ENCODE measurements at regions not wholly inside any gene's neighbourhood (a gene's known extent, or its start where the extent isn't known, plus 50 kb on each side); places are given as distances from the start of the nearest gene placed in this dataset.
A peak's percentile ranks its signal among the peaks of the same experiment; 100 is the strongest.

GRCh38 chr11:112831969-112832766 is 129.1 kb upstream of the NCAM1 start:
- no peak for DNase-seq

- peak; percentile 88 to 94 for DNase-seq
These were observed 126.9 kb upstream of the NCAM1 start for GRCh38 chr11:112834277-112834755.

GRCh38 chr11:112835591-112836255 is 125.5 kb upstream of the NCAM1 start:
- no peak for DNase-seq

GRCh38 chr11:112836256-112836602 is 125.0 kb upstream of the NCAM1 start:
- no peak for DNase-seq

- peak in 1 of 2 experiments; percentile 28 for DNase-seq
These were observed 123.9 kb upstream of the NCAM1 start for GRCh38 chr11:112837162-112837826.

- DNase-seq = no peak
These were observed 122.2 kb upstream of the NCAM1 start for GRCh38 chr11:112839051-112839450.

GRCh38 chr11:112841729-112842128 is 119.5 kb upstream of the NCAM1 start:
- DNase-seq = no peak

- no peak for DNase-seq
These were observed 119.1 kb upstream of the NCAM1 start for GRCh38 chr11:112842151-112842550.

- DNase-seq = no peak
These were observed 116.7 kb upstream of the NCAM1 start for GRCh38 chr11:112844517-112844916.

- DNase-seq = no peak
These were observed 113.7 kb upstream of the NCAM1 start for GRCh38 chr11:112847568-112847967.

- DNase-seq = no peak
These were observed 108.9 kb upstream of the NCAM1 start for GRCh38 chr11:112852143-112852866.

GRCh38 chr11:112856133-112856532 is 105.1 kb upstream of the NCAM1 start:
- DNase-seq = no peak

- DNase-seq = no peak
These were observed 104.6 kb upstream of the NCAM1 start for GRCh38 chr11:112856591-112856990.

- no peak for DNase-seq
These were observed 102.8 kb upstream of the NCAM1 start for GRCh38 chr11:112858289-112859023.

- no peak for DNase-seq
These were observed 101.4 kb upstream of the NCAM1 start for GRCh38 chr11:112859787-112860186.

- DNase-seq = no peak
These were observed 99.9 kb upstream of the NCAM1 start for GRCh38 chr11:112861356-112861755.

GRCh38 chr11:112863305-112863704 is 97.9 kb upstream of the NCAM1 start:
- no peak for DNase-seq

GRCh38 chr11:112864672-112865071 is 96.5 kb upstream of the NCAM1 start:
- no peak for DNase-seq

- DNase-seq = peak; percentile 68 to 81
These were observed 89.2 kb upstream of the NCAM1 start for GRCh38 chr11:112871909-112872500.

- DNase-seq = no peak
These were observed 86.2 kb upstream of the NCAM1 start for GRCh38 chr11:112874980-112875379.

GRCh38 chr11:112877581-112877980 is 83.6 kb upstream of the NCAM1 start:
- DNase-seq = no peak

GRCh38 chr11:112878033-112878601 is 83.1 kb upstream of the NCAM1 start:
- DNase-seq = no peak
